A549 (cell line): ENCODE measurements at regions not wholly inside any gene's neighbourhood (a gene's known extent, or its start where the extent isn't known, plus 50 kb on each side); places are given as distances from the start of the nearest gene placed in this dataset.

Experiments
- ATAC-seq, 2 experiments: fragments of 200-7000 bp in 1 of 2; fragments of >200 bp in 1 of 2; cut with Nextera tagmentation in 1 of 2; cut with Tn5 transposase in 1 of 2; 3 replicates each; pipeline versions ENCODE4 v1.8.0 to v1.9.1; 2018 to 2020; ENCODE audit warnings: mild to moderate bottlenecking in 1 of 2, moderate library complexity in 1 of 2
- CTCF ChIA-PET: fragments of 300-600 bp; sonication (Branson Sonifier 250); formaldehyde crosslinking; extraction: SDS; loops from one replicate; lab custom pipeline; 2021; ENCODE audit warnings: antibody characterized with exemption, inconsistent platforms; lab: Yijun Ruan, JAX
- POLR2A ChIA-PET: fragments of 350-600 bp; formaldehyde crosslinking; extraction: SDS; loops from one replicate; lab custom pipeline; 2021; ENCODE audit warnings: antibody characterized with exemption, inconsistent platforms; lab: Yijun Ruan, JAX
- DNase-seq, 2 experiments: peaks; one replicate each; pipeline versions ENCODE4 v3.0.0 to v3.0.0-alpha.2; 2011 to 2016; ENCODE audit warnings: low read depth in 1 of 2, low spot score in 1 of 2
- FAIRE-seq: peaks from 2 replicates; lab custom pipeline; 2011; peaks lifted over from hg19 to GRCh38; lab: Jason Lieb, UNC
- H3K27ac ChIP-seq, 2 experiments: fragments of >200 bp; sonication (Bioruptor Twin); formaldehyde crosslinking; 3 replicates each; pipeline ENCODE4 v1.5.1; 2016 to 2017
- H3K4me1 ChIP-seq: fragments of >200 bp; sonication (Bioruptor Twin); formaldehyde crosslinking; 3 replicates; pipeline ENCODE4 v1.6.1; 2016
- H3K4me2 ChIP-seq: fragments of >200 bp; sonication (Bioruptor Twin); formaldehyde crosslinking; 3 replicates; pipeline ENCODE4 v1.6.1; 2016
- H3K4me3 ChIP-seq: fragments of >200 bp; sonication (Bioruptor Twin); formaldehyde crosslinking; 3 replicates; pipeline ENCODE4 v1.5.1; 2016
- H3K9me3 ChIP-seq: fragments of >200 bp; sonication (Bioruptor Twin); formaldehyde crosslinking; 3 replicates; pipeline ENCODE4 v1.6.1; 2016
- BHLHE40 ChIP-seq: IDR thresholded peaks from 2 replicates; pipeline ENCODE4 v1.6.1; 2012; ENCODE audit warnings: low read depth, low read length, inconsistent platforms
- CBX8 ChIP-seq: fragments of 200-600 bp; sonication (generic); IDR thresholded peaks from 2 replicates; pipeline ENCODE4 v1.6.1; 2016
- EHMT2 ChIP-seq: fragments of 200-600 bp; sonication (generic); IDR thresholded peaks from 2 replicates; pipeline ENCODE4 v1.6.1; 2016; ENCODE audit warnings: antibody characterized with exemption, low read depth, mild to moderate bottlenecking, moderate library complexity
- EP300 ChIP-seq, 2 experiments: fragments of >200 bp; sonication (Bioruptor Twin); formaldehyde crosslinking; IDR thresholded peaks; 2 replicates in 1 of 2; 3 replicates in 1 of 2; pipeline ENCODE4 v1.6.1; 2016 to 2017
- FOXS1 ChIP-seq: fragments of 250-450 bp; sonication (Bioruptor Pico); IDR thresholded peaks from 2 replicates; pipeline ENCODE4 v1.5.0; 2020; ENCODE audit warnings: mild to moderate bottlenecking, moderate library complexity
- GATA3 ChIP-seq: IDR thresholded peaks from 2 replicates; pipeline ENCODE4 v1.6.1; 2012; ENCODE audit warnings: borderline replicate concordance
- HDAC2 ChIP-seq: fragments of 200-600 bp; sonication (generic); IDR thresholded peaks from 2 replicates; pipeline ENCODE4 v1.6.1; 2016
- JUN ChIP-seq, 2 experiments: fragments of >200 bp; sonication (Bioruptor Twin); formaldehyde crosslinking; IDR thresholded peaks; 2 replicates in 1 of 2; 3 replicates in 1 of 2; pipeline ENCODE4 v1.6.1; 2016 to 2017
- JUNB ChIP-seq: fragments of >200 bp; sonication (Bioruptor Twin); formaldehyde crosslinking; IDR thresholded peaks from 2 replicates; pipeline ENCODE4 v1.6.1; 2016
- KDM5A ChIP-seq: fragments of 200-600 bp; sonication (generic); IDR thresholded peaks from 2 replicates; pipeline ENCODE4 v1.6.1; 2016; ENCODE audit warnings: antibody characterized with exemption, mild to moderate bottlenecking
- NFE2L2 ChIP-seq: fragments of 150-350 bp; conservative IDR thresholded peaks from 2 replicates; pipeline ENCODE4 v1.6.1; 2014; ENCODE audit warnings: low read length
- PHF8 ChIP-seq: fragments of 200-600 bp; sonication (generic); IDR thresholded peaks from 2 replicates; pipeline ENCODE4 v1.6.1; 2016; ENCODE audit warnings: low read depth, mild to moderate bottlenecking, antibody characterized with exemption, moderate library complexity, borderline replicate concordance
- POLR2AphosphoS2 ChIP-seq: conservative IDR thresholded peaks from 2 replicates; pipeline ENCODE4 v1.6.1; 2012; ENCODE audit warnings: low read length, improper control_type of control experiment, inconsistent platforms
- RCOR1 ChIP-seq: fragments of 150-350 bp; IDR thresholded peaks from 2 replicates; pipeline ENCODE4 v1.6.1; 2014; ENCODE audit warnings: antibody characterized with exemption, low read length, low read depth
- TP53 ChIP-seq: fragments of 250-450 bp; sonication (Bioruptor Pico); IDR thresholded peaks from 2 replicates; pipeline ENCODE4 v1.5.0; 2021; ENCODE audit warnings: mild to moderate bottlenecking, moderate library complexity
- ZNF302 ChIP-seq: fragments of 250-450 bp; sonication (Bioruptor Pico); IDR thresholded peaks from 2 replicates; pipeline ENCODE4 v1.9.0; 2021; ENCODE audit warnings: inconsistent platforms, mild to moderate bottlenecking, moderate library complexity
- WGBS: methylation state at CpG from one replicate; pipeline ENCODE4 v1.1.6; 2017; ENCODE audit errors: missing lambda C conversion rate; 5-methylcytosine and 5-hydroxymethylcytosine counted together
- TF ChIP-seq, protein P1 (sequence below): fragments of >200 bp; sonication (Bioruptor Twin); formaldehyde crosslinking; IDR thresholded peaks from 3 replicates; pipeline ENCODE4 v1.5.1; 2016
- TF ChIP-seq, protein P2 (sequence below): fragments of >200 bp; sonication (Bioruptor Twin); formaldehyde crosslinking; IDR thresholded peaks from 3 replicates; pipeline ENCODE4 v1.6.1; 2016
- TF ChIP-seq, protein P3 (sequence below): fragments of 150-350 bp; IDR thresholded peaks from 2 replicates; pipeline ENCODE4 v1.6.1; 2014; ENCODE audit warnings: low read depth, mild to moderate bottlenecking, low read length
- TF ChIP-seq, protein P4 (sequence below): fragments of 250-450 bp; sonication (Bioruptor Pico); IDR thresholded peaks from 2 replicates; pipeline ENCODE4 v1.5.0; 2020; ENCODE audit warnings: low read depth, mild to moderate bottlenecking, moderate library complexity

DNA sequence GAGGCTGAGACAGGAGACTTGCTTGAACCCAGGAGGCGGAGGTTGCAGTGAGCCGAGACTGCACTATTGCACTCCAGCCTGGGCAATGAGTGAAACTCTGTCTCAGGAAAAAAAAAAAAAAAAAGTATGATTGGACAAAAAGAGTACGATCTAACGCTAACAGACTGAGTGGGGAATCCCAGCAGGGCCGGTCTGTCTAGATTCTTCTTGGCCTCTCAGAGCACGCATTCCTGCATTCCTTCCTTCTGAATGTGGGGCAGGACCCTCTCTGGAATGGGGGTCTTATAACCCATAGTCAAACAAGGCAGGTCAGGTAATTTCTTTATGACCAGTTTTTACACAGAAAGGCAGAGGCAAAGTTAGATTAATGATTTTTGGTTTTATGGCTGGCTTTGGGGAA, 92.0 kb upstream of the PPM1J start:
- FAIRE-seq, result no peak
- no peak for DNase-seq

DNA sequence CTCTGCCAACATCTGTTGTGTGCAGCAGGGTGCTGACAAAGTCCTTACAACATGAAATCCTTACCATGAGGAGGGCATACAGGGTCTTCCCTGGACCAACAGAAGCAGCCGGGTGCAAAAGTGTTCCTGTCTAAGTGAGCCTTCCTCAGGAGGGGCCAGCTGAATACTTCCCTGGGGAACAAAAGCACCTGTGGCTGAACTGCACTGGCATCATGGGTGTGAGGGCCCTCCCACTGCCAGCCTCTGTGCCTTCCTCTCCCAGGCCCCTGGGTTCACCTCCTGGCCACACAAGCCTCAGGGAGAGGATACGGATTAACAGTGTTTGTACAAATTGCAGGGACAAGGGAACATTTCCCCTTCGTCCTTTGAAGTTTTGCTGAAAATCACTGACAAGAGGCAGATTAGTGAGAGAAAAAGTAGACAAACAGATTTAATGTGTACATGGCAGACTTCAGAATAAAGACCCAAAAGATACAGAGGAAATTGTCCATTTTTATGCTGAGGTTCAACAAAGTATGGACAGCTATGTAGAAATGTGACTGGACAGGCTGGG, 91.0 kb upstream of the PPM1J start:
- no peak for DNase-seq
- 61% methylated on average over 3 of the region's 3 CpGs for WGBS
- Histone ChIP-seq H3K9me3 (no peaks in the 10 kb centered on the region), H3K4me2 (no peak overlapping the region), H3K4me3 (no peak overlapping the region), H3K4me1 (no peaks in the 10 kb centered on the region), H3K27ac (no peak overlapping the region)
- ATAC-seq, result no peak
- POLR2A ChIA-PET, result interaction anchor here (0.6 kb wide), 1 partner anchor 150 kb away, joined by 4 read pairs; no protein-coding TSS in a partner anchor
- TF ChIP-seq JUN (IDR thresholded peaks at IDR 0.05) (no peak), CBX8 (no peak), EHMT2 (no peak), GATA3 (no peak), BHLHE40 (no peak), NFE2L2 (no peak), JUNB (no peak), RCOR1 (no peak), KDM5A (no peak), PHF8 (no peak), FOXS1 (CRISPR knock-in tag) (no peak), EP300 (IDR thresholded peaks at IDR 0.05) (no peak)
- TF ChIP-seq, protein P1, sequence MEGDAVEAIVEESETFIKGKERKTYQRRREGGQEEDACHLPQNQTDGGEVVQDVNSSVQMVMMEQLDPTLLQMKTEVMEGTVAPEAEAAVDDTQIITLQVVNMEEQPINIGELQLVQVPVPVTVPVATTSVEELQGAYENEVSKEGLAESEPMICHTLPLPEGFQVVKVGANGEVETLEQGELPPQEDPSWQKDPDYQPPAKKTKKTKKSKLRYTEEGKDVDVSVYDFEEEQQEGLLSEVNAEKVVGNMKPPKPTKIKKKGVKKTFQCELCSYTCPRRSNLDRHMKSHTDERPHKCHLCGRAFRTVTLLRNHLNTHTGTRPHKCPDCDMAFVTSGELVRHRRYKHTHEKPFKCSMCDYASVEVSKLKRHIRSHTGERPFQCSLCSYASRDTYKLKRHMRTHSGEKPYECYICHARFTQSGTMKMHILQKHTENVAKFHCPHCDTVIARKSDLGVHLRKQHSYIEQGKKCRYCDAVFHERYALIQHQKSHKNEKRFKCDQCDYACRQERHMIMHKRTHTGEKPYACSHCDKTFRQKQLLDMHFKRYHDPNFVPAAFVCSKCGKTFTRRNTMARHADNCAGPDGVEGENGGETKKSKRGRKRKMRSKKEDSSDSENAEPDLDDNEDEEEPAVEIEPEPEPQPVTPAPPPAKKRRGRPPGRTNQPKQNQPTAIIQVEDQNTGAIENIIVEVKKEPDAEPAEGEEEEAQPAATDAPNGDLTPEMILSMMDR, result no peak
- TF ChIP-seq, protein P2, sequence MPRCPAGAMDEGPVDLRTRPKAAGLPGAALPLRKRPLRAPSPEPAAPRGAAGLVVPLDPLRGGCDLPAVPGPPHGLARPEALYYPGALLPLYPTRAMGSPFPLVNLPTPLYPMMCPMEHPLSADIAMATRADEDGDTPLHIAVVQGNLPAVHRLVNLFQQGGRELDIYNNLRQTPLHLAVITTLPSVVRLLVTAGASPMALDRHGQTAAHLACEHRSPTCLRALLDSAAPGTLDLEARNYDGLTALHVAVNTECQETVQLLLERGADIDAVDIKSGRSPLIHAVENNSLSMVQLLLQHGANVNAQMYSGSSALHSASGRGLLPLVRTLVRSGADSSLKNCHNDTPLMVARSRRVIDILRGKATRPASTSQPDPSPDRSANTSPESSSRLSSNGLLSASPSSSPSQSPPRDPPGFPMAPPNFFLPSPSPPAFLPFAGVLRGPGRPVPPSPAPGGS, result no peak
- TF ChIP-seq, protein P3, sequence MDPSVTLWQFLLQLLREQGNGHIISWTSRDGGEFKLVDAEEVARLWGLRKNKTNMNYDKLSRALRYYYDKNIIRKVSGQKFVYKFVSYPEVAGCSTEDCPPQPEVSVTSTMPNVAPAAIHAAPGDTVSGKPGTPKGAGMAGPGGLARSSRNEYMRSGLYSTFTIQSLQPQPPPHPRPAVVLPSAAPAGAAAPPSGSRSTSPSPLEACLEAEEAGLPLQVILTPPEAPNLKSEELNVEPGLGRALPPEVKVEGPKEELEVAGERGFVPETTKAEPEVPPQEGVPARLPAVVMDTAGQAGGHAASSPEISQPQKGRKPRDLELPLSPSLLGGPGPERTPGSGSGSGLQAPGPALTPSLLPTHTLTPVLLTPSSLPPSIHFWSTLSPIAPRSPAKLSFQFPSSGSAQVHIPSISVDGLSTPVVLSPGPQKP, result no peak
- CTCF ChIA-PET, result interaction anchor here (0.6 to 13.8 kb wide), 8 partner anchors 8 to 455 kb away, joined by 3 to 576 read pairs (median 10); partner anchors contain the start of genes LRIG2, PPM1J and RHOC
- FAIRE-seq, result no peak

More for the DNA sequence above, 92.0 kb upstream of the PPM1J start:
- no peak overlapping the region for H3K4me2 ChIP-seq
- TF ChIP-seq POLR2AphosphoS2 (no peak), HDAC2 (no peak), TP53 (no peak), ZNF302 (CRISPR knock-in tag) (no peak)
- TF ChIP-seq, protein P4, sequence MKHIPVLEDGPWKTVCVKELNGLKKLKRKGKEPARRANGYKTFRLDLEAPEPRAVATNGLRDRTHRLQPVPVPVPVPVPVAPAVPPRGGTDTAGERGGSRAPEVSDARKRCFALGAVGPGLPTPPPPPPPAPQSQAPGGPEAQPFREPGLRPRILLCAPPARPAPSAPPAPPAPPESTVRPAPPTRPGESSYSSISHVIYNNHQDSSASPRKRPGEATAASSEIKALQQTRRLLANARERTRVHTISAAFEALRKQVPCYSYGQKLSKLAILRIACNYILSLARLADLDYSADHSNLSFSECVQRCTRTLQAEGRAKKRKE (CRISPR knock-in tag), result no peak
- H3K27ac ChIP-seq, result no peak overlapping the region
- ChIA-PET CTCF (interaction anchor here (0.7 to 13.8 kb wide), 4 partner anchors 16 to 236 kb away, joined by 3 to 576 read pairs (median 6); partner anchors contain the start of genes PPM1J and RHOC), POLR2A (no interaction called here)
- H3K4me3 ChIP-seq, result no peak overlapping the region
- no peak for ATAC-seq
- 82% methylated on average over 6 of the region's 6 CpGs for WGBS
- H3K9me3 ChIP-seq, result no peaks in the 10 kb centered on the region
- H3K4me1 ChIP-seq, result no peaks in the 10 kb centered on the region
